ENCODE measurements at regions not wholly inside any gene's neighbourhood (a gene's known extent, or its start where the extent isn't known, plus 50 kb on each side); places are given as distances from the start of the nearest gene placed in this dataset.

DNA sequence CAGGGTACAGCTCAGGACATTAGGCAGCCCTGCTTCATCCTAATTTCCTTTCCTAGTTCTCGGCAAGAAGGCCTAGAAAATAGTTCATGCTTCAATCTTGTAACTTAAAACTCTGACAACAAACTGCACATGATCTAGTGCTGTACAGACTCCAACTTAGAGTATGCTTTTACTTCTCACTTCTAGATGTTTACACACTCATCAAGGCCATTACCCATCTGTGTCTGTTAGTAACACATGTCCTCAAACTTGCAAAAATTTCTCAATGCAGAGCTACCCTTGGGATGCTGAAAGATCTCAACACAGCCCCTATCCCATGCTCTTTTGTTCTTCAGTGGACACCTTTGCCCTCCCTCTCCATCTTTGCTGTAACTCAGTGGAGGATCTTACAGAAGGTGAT is 252.0 kb downstream of the OSR1 start:
- Histone ChIP-seq H2AFZ (ENCODE audit: low read depth, low read length) (no peak overlapping the region), H3K9me3 (ENCODE audit: insufficient read depth, low read length, severe bottlenecking) (no peaks in the 10 kb centered on the region), H4K20me1 (ENCODE audit: insufficient read depth, low read length) (no peaks in the 10 kb centered on the region), H3K36me3 (ENCODE audit: insufficient read depth, low read length) (no peaks in the 10 kb centered on the region), H3K27me3 (ENCODE audit: insufficient read depth, low read length, poor library complexity) (no peaks in the 10 kb centered on the region), H3K27ac (ENCODE audit: low read length) (no peak overlapping the region), H3K79me2 (ENCODE audit: insufficient read depth, low read length) (no peaks in the 10 kb centered on the region), H3K9ac (ENCODE audit: low read depth, low read length) (no peak overlapping the region), H3K4me3 (ENCODE audit: low read depth in 1 of 2, low read length in 2 of 2) (no peak overlapping the region), H3K4me1 (ENCODE audit: insufficient read depth, low read length) (no peaks in the 10 kb centered on the region), H3K4me2 (ENCODE audit: insufficient read depth, low read length) (no peak overlapping the region)
- TF ChIP-seq EZH2 (IDR thresholded peaks at IDR 0.05; ENCODE audit: borderline replicate concordance, low read depth, low read length, severe bottlenecking): no peak
- TF ChIP-seq, protein P1, sequence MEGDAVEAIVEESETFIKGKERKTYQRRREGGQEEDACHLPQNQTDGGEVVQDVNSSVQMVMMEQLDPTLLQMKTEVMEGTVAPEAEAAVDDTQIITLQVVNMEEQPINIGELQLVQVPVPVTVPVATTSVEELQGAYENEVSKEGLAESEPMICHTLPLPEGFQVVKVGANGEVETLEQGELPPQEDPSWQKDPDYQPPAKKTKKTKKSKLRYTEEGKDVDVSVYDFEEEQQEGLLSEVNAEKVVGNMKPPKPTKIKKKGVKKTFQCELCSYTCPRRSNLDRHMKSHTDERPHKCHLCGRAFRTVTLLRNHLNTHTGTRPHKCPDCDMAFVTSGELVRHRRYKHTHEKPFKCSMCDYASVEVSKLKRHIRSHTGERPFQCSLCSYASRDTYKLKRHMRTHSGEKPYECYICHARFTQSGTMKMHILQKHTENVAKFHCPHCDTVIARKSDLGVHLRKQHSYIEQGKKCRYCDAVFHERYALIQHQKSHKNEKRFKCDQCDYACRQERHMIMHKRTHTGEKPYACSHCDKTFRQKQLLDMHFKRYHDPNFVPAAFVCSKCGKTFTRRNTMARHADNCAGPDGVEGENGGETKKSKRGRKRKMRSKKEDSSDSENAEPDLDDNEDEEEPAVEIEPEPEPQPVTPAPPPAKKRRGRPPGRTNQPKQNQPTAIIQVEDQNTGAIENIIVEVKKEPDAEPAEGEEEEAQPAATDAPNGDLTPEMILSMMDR (IDR thresholded peaks at IDR 0.05; ENCODE audit: borderline replicate concordance, extremely low read depth, low read length, poor library complexity, severe bottlenecking): no peak
- DNase-seq (no peak), ATAC-seq (ENCODE audit: insufficient read depth, low read depth) (no peak)

DNA sequence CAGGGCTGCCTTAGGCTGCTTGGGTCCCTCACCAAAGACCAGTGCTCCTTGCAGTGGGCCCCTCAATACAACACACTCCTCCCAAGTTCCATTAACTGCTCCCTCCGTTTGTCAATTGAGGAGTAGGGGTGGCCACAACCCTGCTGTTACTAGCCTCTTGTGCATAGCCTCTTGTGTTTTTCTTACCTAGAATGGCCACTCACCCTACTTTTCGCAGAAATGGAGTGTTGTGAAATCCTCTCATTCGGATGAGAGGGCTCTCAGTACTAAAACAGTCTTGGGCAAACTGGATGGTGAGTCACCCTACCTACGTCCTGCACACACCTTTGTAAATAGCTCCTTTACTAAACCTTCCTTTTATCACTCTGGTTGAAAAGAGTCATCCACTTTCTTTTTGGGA is 253.9 kb downstream of the OSR1 start:
- Histone ChIP-seq H3K27me3 (ENCODE audit: insufficient read depth, low read length, poor library complexity) (no peaks in the 10 kb centered on the region), H3K27ac (ENCODE audit: low read length) (no peak overlapping the region), H4K20me1 (ENCODE audit: insufficient read depth, low read length) (no peaks in the 10 kb centered on the region), H3K9me3 (ENCODE audit: insufficient read depth, low read length, severe bottlenecking) (no peaks in the 10 kb centered on the region), H3K4me1 (ENCODE audit: insufficient read depth, low read length) (no peaks in the 10 kb centered on the region), H3K4me3 (ENCODE audit: low read depth in 1 of 2, low read length in 2 of 2) (no peak overlapping the region), H3K79me2 (ENCODE audit: insufficient read depth, low read length) (no peaks in the 10 kb centered on the region), H3K36me3 (ENCODE audit: insufficient read depth, low read length) (no peaks in the 10 kb centered on the region), H3K9ac (ENCODE audit: low read depth, low read length) (no peak overlapping the region), H2AFZ (ENCODE audit: low read depth, low read length) (no peak overlapping the region), H3K4me2 (ENCODE audit: insufficient read depth, low read length) (no peak overlapping the region)
- DNase-seq (no peak), ATAC-seq (ENCODE audit: insufficient read depth, low read depth) (no peak)
- TF ChIP-seq EZH2 (IDR thresholded peaks at IDR 0.05; ENCODE audit: borderline replicate concordance, low read depth, low read length, severe bottlenecking): no peak
- TF ChIP-seq, protein P1 (IDR thresholded peaks at IDR 0.05; ENCODE audit: borderline replicate concordance, extremely low read depth, low read length, poor library complexity, severe bottlenecking): no peak

DNA sequence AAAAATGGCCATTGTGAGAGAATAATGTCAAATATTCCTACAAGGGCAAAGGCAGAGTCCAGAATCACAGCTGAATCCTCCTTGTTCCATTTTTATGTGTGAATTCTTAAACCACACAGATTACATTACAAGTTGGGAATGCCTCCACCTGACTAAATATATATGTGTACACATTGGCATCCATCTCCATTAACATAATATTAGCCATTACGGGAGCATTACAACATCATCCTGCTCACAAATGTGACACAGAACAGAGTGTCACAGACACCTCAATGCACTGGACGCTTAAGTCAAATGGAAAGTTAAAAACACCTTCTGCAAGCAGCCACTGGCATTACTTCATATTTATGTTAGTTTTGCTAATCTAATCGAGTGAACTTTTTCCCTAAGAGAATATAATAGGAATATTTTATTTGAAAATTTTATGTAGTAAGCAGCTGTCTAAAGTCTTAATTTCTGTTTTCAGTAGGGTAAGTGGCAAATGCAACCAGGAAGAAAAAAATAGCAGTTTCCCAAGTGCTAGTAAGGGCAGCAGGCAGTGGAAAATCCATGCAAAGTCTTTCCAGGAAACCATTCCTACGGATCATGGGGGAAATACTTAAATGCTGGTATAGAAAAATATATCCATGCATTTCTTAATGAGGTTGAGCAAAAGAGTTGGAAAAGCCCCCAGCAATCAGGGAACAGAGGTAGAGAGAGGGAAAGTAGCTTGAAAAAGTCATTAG is 255.6 kb downstream of the OSR1 start:
- no peak overlapping the region for H3K27ac ChIP-seq (ENCODE audit: low read length)
- no peak for TF ChIP-seq EZH2 (IDR thresholded peaks at IDR 0.05; ENCODE audit: borderline replicate concordance, low read depth, low read length, severe bottlenecking)
- TF ChIP-seq, protein P1 (IDR thresholded peaks at IDR 0.05; ENCODE audit: borderline replicate concordance, extremely low read depth, low read length, poor library complexity, severe bottlenecking): no peak
- H3K36me3 ChIP-seq (ENCODE audit: insufficient read depth, low read length): no peaks in the 10 kb centered on the region
- no peaks in the 10 kb centered on the region for H3K9me3 ChIP-seq (ENCODE audit: insufficient read depth, low read length, severe bottlenecking)
- H2AFZ ChIP-seq (ENCODE audit: low read depth, low read length): no peak overlapping the region
- H3K79me2 ChIP-seq (ENCODE audit: insufficient read depth, low read length): no peaks in the 10 kb centered on the region
- no peak overlapping the region for H3K9ac ChIP-seq (ENCODE audit: low read depth, low read length)
- H3K4me3 ChIP-seq (ENCODE audit: low read depth in 1 of 2, low read length in 2 of 2): no peak overlapping the region
- ATAC-seq (ENCODE audit: insufficient read depth, low read depth): no peak
- no peaks in the 10 kb centered on the region for H4K20me1 ChIP-seq (ENCODE audit: insufficient read depth, low read length)
- no peaks in the 10 kb centered on the region for H3K27me3 ChIP-seq (ENCODE audit: insufficient read depth, low read length, poor library complexity)
- H3K4me2 ChIP-seq (ENCODE audit: insufficient read depth, low read length): no peak overlapping the region
- DNase-seq: no peak
- no peaks in the 10 kb centered on the region for H3K4me1 ChIP-seq (ENCODE audit: insufficient read depth, low read length)
